HG03139 (cell line): ENCODE measurements at regions not wholly inside any gene's neighbourhood (a gene's known extent, or its start where the extent isn't known, plus 50 kb on each side); places are given as distances from the start of the nearest gene placed in this dataset.
"Not testable (repeated sequence)": the region's sequence is repeated elsewhere in the genome, so short reads cannot be mapped to it uniquely, and the experiment has no call there.

Experiments used
- ATAC-seq: cut with Tn5 transposase; IDR thresholded peaks from one replicate; pipeline ENCODE4 v1.9.1; 2021; ENCODE audit not compliant: unreplicated experiment

DNA sequence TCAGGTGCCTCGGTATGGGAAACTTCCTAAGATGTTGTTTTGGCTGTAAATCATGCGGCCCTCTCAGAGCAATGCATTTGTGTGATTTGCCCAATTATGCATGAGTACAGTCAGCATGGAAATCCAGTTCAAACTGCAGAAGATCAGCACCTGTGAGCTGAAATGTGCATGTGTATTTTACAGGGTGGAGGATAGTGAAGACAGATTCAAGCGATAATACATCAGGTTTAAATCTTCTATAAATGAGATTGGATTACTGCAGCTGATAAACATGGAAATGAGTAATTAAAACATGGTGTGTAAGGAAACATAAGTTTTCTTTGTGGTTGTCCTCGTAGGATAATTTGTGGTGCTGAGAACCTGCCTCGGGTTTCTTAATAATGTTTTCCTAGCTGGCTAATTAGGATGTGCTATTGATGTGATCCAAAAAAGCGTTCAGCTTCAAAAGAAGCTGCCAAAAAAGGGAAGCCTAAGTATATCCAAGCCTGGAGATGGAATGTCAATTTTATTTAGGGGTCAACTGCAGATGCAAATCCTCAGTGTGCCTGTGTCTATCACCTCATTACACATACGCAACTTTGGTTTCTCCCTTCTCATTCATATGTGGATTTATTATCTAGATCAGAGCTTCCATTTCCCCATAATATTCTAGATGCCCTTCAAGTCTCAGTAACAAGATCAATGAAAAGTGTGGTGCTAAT lies 117.1 kb upstream of the CCDC28A start:
- ATAC-seq = no peak

DNA sequence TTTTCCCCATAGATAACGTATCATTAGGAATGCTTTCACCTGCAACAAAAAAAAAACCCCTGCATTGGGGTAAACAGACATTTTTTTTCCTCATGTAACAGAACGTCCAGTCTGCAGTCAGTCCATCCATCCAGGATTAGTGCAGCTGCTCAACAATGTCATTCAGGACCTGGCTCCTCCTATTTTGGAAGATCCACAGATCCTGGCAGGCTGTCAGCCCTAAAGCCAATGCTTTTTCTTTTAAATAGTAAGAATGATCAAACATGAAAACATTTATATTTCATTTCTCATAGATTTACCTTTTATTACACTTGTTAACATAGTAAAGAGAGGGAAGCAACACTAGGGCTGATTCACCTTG lies 116.5 kb upstream of the CCDC28A start:
- no peak for ATAC-seq

DNA sequence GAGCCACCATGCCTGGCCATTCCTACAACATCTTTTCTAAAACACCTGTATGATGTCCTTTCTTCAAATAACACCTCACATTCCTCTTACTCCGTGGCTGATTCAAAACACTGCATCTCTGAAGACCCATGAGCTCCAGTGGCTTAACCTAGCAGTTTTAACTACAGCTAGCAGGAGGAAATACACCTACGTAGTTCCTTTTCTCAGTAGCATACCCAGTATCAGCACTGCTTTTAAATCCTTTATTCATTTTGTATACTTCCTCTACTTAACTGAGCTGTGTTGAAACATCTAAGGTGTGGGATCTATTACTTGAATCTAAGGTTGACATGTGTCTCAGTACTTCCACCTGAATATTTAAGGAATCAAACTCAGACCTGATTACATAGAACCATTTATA lies 113.6 kb upstream of the CCDC28A start:
- no peak for ATAC-seq

DNA sequence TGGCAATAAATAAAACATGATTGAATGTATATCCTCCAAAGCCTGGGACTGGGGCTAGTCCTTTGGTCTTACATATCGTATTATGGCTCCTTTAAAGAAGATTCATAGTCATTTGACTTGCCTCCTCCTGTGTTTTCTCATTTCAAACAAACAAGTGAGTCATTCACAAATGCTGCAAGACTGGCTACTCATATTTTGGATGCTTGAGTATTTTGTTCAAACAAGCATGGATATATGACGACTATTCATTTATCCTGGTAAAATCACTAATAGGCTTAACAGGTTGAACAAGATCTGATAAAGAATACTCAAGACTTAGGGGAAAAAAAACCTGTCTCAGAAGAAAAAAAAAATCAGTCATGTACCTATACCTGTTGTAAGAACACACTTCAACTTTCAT lies 111.1 kb upstream of the CCDC28A start:
- ATAC-seq = no peak

DNA sequence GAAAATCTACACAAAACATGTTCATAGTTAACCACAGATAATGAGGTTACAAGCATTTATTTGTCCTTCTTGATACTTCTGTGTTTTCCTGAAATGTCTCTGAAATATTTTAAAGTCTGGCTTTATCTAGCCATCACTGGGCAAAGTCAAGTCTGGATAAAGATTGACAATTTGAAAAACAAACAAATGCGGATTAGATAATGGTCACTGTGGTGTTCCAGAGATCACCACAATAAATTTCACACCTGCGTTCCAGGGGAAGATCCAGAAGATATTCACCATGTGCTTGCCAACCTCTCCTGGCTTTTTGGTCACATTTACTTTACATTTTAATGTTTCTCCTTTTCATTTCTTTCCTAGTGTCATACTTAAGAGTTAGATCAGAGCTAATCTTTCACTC lies 109.7 kb upstream of the CCDC28A start:
- ATAC-seq = no peak

DNA sequence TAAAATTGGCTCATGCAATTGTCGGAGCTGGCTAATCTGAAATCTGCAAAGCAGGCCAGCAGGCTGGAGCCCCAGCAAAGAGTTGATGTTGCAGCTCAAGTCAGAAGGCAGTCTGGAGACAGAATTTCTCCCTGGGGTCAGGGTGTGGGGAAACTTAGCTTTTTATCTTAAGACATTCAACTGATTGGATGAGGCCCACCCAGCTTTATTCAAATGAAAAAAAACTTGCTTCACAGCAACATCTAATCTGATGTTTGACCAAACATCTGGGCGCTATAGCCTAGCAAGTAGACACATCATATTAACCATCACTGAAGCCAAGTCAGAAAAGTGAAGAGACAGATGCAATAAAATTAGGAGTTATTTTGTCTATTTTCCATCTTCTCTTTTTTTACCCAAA lies 108.8 kb upstream of the CCDC28A start:
- no peak for ATAC-seq

DNA sequence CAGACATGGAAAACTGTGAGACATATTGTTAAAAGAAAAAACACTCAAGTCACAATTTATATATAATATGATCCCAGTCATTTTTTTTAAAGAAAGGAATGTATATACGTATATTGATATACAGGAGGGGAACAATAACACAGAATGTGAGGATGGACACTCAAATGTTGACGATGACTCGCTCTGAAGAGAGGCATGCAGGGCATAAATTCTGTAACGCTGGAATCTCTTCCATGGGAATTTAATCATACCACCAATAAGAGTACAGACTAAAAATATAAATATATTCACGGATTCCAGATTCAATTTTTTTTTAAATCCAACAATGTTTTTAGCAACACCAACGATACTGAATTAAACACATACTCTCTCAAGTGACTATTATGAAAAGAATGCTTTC lies 106.9 kb upstream of the CCDC28A start:
- no peak for ATAC-seq

DNA sequence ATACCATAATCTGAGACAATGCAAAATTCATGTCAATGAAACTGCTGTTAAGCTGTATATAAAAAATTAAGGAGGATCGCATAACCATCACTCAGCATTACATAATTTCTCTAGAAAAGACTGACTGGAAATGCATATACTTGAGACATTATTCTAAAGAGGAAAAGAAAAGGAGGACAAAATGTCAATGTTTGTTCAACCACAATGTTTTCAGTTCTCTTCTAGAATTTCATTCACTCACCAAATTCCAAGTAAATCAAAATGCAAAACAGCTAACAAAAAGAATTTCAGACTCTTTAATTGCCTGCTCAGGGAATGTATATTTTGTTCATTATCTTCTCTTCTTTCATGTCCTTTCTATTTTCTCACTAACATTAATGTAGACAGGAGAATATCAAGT lies 106.2 kb upstream of the CCDC28A start:
- no peak for ATAC-seq

DNA sequence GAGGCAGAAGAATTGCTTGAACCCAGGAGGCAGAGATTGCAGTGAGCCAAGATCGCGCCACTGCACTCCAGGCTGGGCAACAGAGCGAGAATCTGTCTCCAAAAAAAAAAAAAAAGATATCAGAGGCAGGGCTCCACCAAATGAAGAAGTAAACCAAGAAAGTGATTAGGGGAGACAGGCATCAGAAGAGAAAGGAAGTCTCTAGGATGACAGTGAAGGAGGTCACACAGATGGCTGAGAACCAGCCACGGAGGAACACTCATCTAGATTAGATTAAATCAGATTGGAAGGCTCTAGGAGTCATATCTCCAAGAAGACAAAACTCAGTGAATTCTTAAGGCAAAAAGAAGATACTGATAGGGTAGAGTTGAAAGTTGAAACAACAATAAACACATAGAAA lies 102.2 kb upstream of the CCDC28A start:
- no peak for ATAC-seq

DNA sequence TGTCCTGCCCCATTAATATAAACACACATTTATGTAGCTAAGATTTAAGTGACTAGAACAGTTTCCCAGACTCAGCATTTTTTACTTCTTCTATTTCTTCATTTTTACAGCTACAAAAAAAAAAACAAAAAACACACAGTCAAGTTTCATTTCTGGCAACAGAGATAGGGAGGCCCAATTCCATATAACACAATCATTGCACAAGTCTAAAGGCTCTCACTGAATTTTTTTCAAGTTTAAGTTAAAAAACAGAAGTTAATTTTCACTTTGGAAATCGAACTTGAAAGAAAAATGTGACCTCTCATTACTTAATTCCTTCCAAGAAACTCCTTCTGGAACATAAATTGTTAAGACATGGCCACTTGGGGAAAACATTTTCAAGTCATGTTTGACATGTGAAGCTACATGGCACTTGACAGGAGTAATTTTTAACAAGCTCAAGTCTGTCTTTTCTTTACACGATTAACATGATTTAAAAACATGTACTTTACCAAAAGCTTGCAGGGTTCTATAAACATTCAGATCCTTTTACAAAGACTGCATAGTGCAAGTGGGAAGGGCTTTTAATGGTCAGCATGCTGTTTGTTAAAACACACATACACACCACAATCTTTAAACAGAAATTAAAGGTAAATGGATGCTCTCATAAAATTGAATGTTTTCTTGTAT lies 100.1 kb upstream of the CCDC28A start:
- ATAC-seq = no peak

DNA sequence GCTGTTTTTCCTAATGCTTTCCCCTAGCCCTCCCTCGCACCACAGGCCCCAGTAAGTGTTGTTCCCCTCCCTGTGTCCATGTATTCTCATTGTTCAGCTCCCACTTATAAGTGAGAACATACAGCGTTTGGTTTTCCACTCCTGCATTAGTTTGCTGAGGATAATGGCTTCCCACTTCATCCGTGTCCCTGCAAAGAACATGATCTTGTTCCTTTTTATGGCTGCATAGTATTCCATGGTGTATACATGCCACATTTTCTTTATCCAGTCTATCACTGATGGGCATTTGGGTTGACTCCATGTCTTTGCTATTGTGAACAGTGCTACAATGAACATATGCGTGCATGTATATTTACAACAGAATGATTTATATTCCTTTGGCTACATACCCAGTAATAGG lies 99.1 kb upstream of the CCDC28A start:
- not testable (repeated sequence) for ATAC-seq

DNA sequence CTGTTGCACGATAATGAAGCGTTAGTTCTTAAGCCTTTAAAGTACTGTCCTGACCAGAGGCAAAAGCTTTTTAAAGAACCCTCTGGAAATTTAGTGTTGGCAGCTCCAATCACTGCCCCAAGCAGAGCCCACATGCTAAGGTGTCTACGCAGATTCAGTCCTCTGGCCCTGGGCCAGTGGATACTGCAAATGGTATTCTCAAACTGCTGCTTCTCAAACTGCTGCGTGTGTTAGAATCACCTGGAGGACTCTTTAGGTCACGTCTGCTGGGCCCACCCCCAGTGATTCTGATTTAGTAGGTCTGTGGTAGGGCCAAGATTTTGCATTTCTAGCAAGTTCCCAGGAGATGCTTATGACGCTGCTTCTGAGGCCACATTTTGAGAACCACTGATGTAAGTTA lies 96.0 kb upstream of the CCDC28A start:
- no peak for ATAC-seq

DNA sequence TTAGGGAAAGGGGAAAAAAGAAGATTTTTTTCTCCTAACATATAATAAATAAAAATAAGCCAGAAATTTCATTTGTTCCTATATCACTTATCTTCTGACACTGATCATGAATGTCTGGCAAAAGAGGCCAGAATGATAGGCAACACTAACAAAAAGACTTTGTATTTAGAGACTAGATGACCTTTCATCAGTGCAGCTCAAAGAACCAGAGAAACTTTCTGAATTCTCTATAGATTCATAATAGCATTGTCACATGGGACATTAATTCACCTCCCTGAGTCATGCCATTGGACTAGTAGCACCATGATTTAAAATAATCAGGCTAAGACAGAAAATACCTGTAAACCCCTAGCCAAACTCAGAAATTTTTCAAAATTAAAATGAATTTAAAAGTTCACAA lies 95.4 kb upstream of the CCDC28A start:
- no peak for ATAC-seq

DNA sequence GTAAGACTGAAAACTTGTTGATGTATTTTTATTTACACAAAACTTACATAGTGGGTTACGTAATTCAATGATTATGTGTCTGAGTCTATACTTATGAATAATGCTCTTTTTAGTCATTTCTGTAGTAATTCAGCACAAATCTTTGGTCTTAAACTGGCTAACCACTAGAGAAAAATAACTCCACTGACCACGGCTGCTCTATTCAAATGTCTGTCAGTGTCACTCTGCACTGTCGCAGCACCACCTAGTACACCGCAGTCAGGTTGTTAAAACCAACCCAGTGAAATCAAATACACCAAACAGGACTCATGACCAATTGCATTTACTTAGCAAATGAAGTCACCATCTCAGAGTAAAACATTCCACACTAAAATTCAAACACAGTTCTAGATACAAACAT lies 93.5 kb upstream of the CCDC28A start:
- no peak for ATAC-seq

DNA sequence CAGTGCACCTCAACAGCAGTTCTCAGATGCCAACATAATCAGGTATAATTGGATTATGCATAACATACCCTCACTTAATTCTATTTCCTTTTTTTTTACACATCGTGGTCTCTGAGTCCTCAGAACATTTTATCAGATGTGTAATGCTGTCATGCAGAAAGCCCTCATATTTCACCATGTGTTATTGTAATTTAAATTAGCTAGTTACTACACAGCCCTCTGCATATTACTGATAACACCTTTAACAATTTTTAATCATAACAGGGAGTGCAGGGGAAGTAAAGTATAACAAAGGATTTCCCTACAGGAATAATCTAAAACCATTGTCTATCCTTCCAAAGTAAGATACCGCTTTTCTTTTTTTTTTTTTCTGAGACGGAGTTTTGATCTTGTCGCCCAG lies 91.9 kb upstream of the CCDC28A start:
- ATAC-seq = no peak

DNA sequence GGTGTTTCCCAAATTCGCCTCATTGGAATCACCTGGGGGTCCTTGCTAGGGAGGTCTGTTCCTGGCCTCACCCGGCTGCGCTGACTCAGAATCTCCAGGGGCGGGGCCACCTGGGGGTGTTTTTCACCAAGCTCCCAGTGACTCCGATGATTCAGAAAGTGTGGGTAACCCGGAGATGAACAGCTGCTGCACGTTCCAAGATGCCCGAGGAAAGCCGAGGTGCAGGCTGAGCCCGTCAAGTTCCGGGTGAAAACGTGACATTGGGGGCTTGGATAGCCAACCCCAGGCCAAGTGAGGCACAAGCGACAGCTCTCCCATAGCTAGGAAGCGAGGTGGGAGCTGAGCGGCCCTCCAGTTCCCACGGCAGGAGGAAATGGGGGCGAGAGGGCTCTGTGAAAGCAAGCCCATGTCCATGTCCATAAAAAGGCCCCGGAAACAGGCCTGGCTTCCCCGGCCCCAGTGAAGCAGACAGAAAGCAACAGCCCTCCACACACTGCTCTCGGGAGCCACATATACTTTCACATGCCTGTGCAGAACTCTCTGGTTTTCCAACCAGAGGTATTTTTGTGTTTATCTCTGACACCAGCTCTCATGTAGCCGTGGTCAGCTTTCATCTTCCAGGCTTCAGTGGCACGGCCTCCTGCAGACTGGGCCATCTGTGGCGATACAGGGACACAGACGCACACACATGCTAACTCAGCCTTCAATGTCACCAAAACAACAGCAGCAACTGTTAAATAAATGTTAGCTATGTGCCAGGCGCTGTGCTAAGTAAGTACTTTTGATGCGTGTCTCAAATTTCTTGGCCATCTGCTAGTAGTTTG lies 90.7 kb upstream of the CCDC28A start:
- no peak for ATAC-seq

DNA sequence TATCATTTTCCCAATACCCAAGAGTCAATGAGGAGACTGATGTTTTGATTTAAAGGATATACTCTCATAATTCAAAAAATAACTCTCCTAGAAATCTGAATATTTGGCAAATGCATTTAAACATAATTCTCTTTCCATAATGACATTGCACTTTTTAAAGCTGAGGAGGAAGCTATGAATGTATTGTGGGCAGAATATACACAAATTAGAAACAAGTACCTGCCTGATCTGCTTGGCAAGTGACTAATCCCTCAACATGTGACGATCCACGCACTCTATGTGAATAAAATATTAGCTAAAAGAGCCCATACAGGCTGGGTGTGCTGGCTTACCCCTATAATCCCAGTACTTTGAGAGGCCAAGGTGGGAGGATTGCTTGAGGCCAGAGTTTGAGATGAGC lies 88.3 kb upstream of the CCDC28A start:
- ATAC-seq = no peak

DNA sequence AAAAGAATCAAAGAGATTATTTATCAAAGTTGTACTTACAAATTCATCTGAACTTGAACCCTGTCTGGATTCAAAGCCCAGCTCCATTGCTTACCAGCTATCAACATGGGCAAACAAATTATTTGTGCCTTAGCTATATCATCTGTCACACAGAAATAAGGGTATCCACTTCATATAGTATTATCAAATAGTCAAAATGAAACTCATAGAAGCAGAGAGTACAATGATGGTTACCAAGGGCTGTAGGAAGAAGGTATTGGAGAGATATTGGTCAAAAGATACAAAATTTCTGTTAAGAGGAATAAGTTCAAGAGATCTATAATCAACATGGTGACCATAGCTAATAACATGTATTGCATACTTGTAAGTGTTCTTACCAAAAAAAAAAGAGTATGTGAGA lies 87.8 kb upstream of the CCDC28A start:
- ATAC-seq = no peak

DNA sequence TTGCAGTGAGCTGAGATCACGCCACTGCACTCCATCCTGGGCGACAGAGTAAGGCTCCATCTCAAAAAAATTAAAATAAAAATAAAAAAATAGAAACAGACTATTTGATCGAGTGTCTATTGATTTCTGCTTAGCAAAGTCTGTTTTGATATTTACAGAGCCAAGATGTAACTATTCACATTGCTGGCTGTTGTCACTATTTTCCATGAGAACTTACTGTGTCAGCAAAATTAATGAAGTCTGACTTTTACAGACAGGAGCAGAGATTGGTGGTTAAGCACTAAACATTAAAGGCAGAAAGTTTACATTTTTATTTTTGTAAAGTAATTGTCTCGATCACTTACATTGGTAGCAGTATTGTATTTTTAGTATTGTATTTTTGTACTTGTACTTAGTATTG lies 85.0 kb upstream of the CCDC28A start:
- ATAC-seq = no peak

DNA sequence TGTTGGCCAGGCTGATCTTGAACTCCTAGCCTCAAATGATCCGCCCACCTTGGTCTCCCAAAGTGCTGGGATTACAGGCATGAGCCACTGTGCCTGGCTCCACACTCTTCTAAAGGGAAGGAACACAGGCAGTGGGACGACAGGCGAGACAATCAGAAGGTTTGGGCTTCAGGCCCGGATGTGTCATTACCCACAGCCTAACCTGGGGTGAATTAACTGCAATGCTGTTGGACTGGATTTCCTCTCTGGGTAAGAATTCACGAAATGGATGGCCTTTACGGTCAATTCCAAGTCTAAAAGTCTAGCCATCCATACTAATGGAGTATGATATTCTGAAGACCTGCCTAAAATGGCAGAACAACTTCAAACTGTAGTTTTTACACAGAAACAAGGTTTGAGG lies 83.7 kb upstream of the CCDC28A start:
- no peak for ATAC-seq

DNA sequence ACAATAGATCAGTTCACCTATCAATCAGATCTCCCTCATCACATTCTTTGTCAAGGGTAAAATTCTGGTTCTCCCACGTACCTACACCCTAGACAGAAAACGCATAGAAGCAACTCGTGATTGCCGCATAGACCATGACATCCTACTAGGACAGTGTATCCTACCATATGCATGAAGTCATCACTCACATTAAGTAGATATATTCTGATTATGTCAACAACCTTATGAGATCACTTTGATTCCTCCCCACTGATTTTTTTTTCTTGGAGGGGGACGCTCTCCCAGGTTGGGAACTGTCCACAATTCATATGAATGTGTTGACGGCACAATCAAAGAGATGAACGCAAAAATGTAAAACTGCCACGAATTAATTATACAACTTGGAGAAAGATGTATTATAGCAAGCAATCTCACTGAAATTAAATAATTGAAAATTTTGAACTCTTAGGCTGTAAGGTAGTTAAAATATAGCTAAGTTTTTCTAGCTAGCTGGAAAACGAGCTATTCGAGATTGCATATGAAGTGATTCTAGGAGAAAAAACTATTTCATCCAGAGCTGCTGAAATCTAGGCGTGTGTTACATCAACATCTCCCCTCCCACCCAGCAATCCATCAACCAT lies 82.5 kb upstream of the CCDC28A start:
- no peak for ATAC-seq

DNA sequence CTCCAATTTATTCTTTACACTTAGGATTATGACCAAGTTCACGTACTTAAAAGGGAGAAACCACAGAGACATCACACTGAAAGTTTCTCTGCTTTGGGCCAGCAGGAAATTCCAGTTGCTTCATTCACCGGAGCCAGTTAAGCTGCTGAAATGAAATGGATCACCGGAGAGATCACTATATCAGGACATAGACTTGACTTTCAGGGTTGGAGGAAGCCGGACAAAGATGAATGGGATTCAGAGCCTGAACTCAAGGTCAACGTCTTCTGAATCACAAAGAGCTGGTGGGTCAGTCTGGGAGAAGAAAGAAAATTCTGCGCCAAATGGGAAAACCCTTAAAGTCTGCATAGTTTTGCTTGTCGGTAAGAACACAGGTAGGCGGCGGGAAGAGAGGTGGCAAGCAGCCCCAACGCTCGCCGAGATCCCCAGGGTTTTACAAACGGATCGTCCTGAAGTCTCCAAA lies 81.9 kb upstream of the CCDC28A start:
- ATAC-seq = no peak
